IMR-90 (cell line): ENCODE measurements at regions not wholly inside any gene's neighbourhood (a gene's known extent, or its start where the extent isn't known, plus 50 kb on each side); places are given as distances from the start of the nearest gene placed in this dataset.

ENCODE experiments used
- ATAC-seq: fragments of 200-7000 bp; cut with Tn5 transposase; 2 replicates; pipeline ENCODE4 v1.9.1; 2020; ENCODE audit warnings: low read depth, mild to moderate bottlenecking, moderate library complexity
- BruUV-seq: library from RNA; stranded (reverse); fragments of 400-500 nt; replicated peaks from 2 replicates; lab custom pipeline; 2021; lab: Mats Ljungman, UMichigan
- CTCF ChIA-PET: fragments of 300-600 bp; formaldehyde crosslinking; extraction: SDS; loops from one replicate; lab custom pipeline; 2021; ENCODE audit warnings: antibody characterized with exemption; lab: Yijun Ruan, JAX
- POLR2A ChIA-PET: fragments of 300-600 bp; sonication (Branson Sonifier 250); formaldehyde crosslinking; loops from one replicate; lab custom pipeline; 2022; ENCODE audit warnings: antibody characterized with exemption; ENCODE audit not compliant: unreplicated experiment; lab: Charles Lee
- DNase-seq: peaks from one replicate; pipeline ENCODE4 v3.0.0; 2013
- H2AFZ ChIP-seq: replicated peaks from 2 replicates; pipeline ENCODE3; 2013; ENCODE audit warnings: low read length, mild to moderate bottlenecking; ENCODE audit not compliant: poor library complexity
- H2AK5ac ChIP-seq: 2 replicates; pipeline ENCODE4 v1.6.1; 2013; ENCODE audit warnings: low read depth, low read length, inconsistent platforms
- H2AK9ac ChIP-seq: replicated peaks from 2 replicates; pipeline ENCODE3; 2013; ENCODE audit warnings: mild to moderate bottlenecking, low read depth, low read length, moderate library complexity; ENCODE audit not compliant: poor library complexity
- H2BK120ac ChIP-seq: 2 replicates; pipeline ENCODE4 v1.6.1; 2013; ENCODE audit warnings: low read depth, low read length, inconsistent platforms
- H2BK15ac ChIP-seq: 3 replicates; pipeline ENCODE4 v1.6.1; 2013; ENCODE audit warnings: low read depth, low read length, inconsistent platforms
- H2BK20ac ChIP-seq: 2 replicates; pipeline ENCODE4 v1.6.1; 2013; ENCODE audit warnings: low read depth, mild to moderate bottlenecking, inconsistent platforms, low read length, moderate library complexity
- H2BK5ac ChIP-seq: 2 replicates; pipeline ENCODE4 v1.6.1; 2013; ENCODE audit warnings: mild to moderate bottlenecking, low read depth, low read length, inconsistent platforms; ENCODE audit not compliant: poor library complexity, severe bottlenecking
- H3K14ac ChIP-seq: replicated peaks from 2 replicates; pipeline ENCODE4 v1.6.1; 2013; ENCODE audit warnings: low read depth, low read length, inconsistent platforms
- H3K18ac ChIP-seq: 2 replicates; pipeline ENCODE4 v1.6.1; 2013; ENCODE audit warnings: low read depth, low read length, control low read depth
- H3K23ac ChIP-seq: 2 replicates; pipeline ENCODE4 v1.6.1; 2013; ENCODE audit warnings: low read depth, low read length, inconsistent platforms
- H3K27ac ChIP-seq: 2 replicates; pipeline ENCODE4 v1.5.1; 2013; ENCODE audit warnings: mild to moderate bottlenecking, control low read depth, low read length; ENCODE audit not compliant: insufficient read depth
- H3K27me3 ChIP-seq: 2 replicates; pipeline ENCODE4 v1.6.1; 2013; ENCODE audit warnings: low read length; ENCODE audit not compliant: control insufficient read depth, insufficient read depth
- H3K36me3 ChIP-seq: 2 replicates; pipeline ENCODE4 v1.6.1; 2013; ENCODE audit warnings: low read length, mixed read lengths; ENCODE audit not compliant: control insufficient read depth, insufficient read depth
- H3K4ac ChIP-seq: 2 replicates; pipeline ENCODE4 v1.6.1; 2013; ENCODE audit warnings: low read depth, low read length, inconsistent platforms
- H3K4me1 ChIP-seq: 2 replicates; pipeline ENCODE4 v1.6.1; 2013; ENCODE audit warnings: low read length, mixed read lengths; ENCODE audit not compliant: control insufficient read depth, insufficient read depth
- H3K4me2 ChIP-seq: 2 replicates; pipeline ENCODE4 v1.6.1; 2013; ENCODE audit warnings: low read depth, mild to moderate bottlenecking, control low read depth, low read length, moderate library complexity
- H3K4me3 ChIP-seq: 2 replicates; pipeline ENCODE4 v1.5.1; 2013; ENCODE audit warnings: low read depth, mild to moderate bottlenecking, control low read depth, low read length, moderate library complexity; ENCODE audit not compliant: insufficient read depth
- H3K56ac ChIP-seq: 2 replicates; pipeline ENCODE4 v1.6.1; 2013; ENCODE audit warnings: low read length, inconsistent platforms; ENCODE audit not compliant: insufficient read depth; ENCODE audit errors: extremely low read depth
- H3K79me1 ChIP-seq, 2 experiments: 2 replicates each; pipeline ENCODE4 v1.6.1; 2013; ENCODE audit warnings: low read length in 2 of 2, inconsistent platforms in 1 of 2, low read depth in 1 of 2
- H3K9ac ChIP-seq: 2 replicates; pipeline ENCODE4 v1.6.1; 2013; ENCODE audit warnings: low read depth, low read length, control low read depth
- H3K9me1 ChIP-seq: 2 replicates; pipeline ENCODE4 v1.6.1; 2013; ENCODE audit warnings: low read length, inconsistent platforms; ENCODE audit not compliant: insufficient read depth
- H3K9me3 ChIP-seq: 2 replicates; pipeline ENCODE4 v1.6.1; 2013; ENCODE audit warnings: low read length; ENCODE audit not compliant: control insufficient read depth, insufficient read depth
- H4K20me1 ChIP-seq: 2 replicates; pipeline ENCODE4 v1.6.1; 2013; ENCODE audit warnings: low read length, inconsistent platforms; ENCODE audit not compliant: insufficient read depth
- H4K5ac ChIP-seq: 2 replicates; pipeline ENCODE4 v1.6.1; 2013; ENCODE audit warnings: mild to moderate bottlenecking, low read depth, low read length, control low read depth
- H4K8ac ChIP-seq, 2 experiments: 2 replicates each; pipeline ENCODE4 v1.6.1; 2013; ENCODE audit warnings: low read depth in 2 of 2, low read length in 2 of 2, control low read depth in 1 of 2, inconsistent platforms in 1 of 2
- H4K91ac ChIP-seq: 2 replicates; pipeline ENCODE4 v1.6.1; 2013; ENCODE audit warnings: low read depth, low read length, inconsistent platforms; ENCODE audit not compliant: insufficient read depth
- MAFK ChIP-seq: IDR thresholded peaks from 2 replicates; pipeline ENCODE4 v1.6.1; 2012; ENCODE audit warnings: low read depth, low read length, improper control_type of control experiment
- USF2 ChIP-seq: fragments of 150-350 bp; IDR thresholded peaks from 2 replicates; pipeline ENCODE4 v1.6.1; 2017; ENCODE audit warnings: mild to moderate bottlenecking, antibody characterized with exemption, low read length, low read depth
- WGBS, 2 experiments: methylation state at CpG; one replicate each; pipeline versions ENCODE4 v1.1.5 to v1.1.7; 2013; ENCODE audit warnings: missing lambda C conversion rate in 2 of 2; ENCODE audit not compliant: insufficient read length in 1 of 2; ENCODE audit errors: extremely low coverage in 2 of 2; 5-methylcytosine and 5-hydroxymethylcytosine counted together
- dilution Hi-C: fragments of 300-500 bp; cut with HindIII; formaldehyde crosslinking; loops from one replicate; pipeline ENCODE4 v1.14.3; 2018; ENCODE audit warnings: low sequenced_read_pairs; ENCODE audit not compliant: unreplicated experiment
- in situ Hi-C: fragments of 300-500 bp; cut with MboI; formaldehyde crosslinking; loops from 3 replicates; pipeline ENCODE4 v1.14.3; 2019; ENCODE audit warnings: low sequenced_read_pairs, inconsistent platforms, mixed read lengths
- intact Hi-C: fragments of 100-400 bp; cut with micrococcal nuclease; formaldehyde crosslinking; loops from 2 replicates; pipeline ENCODE4 v1.10.0; 2022

GRCh38 chr18:51801514-51801913 lies 538.5 kb upstream of the DCC start:
- no peak overlapping the region for H3K14ac ChIP-seq
- no peaks in the 10 kb centered on the region for H3K9me3 ChIP-seq
- H4K5ac ChIP-seq = no peak overlapping the region
- H3K4me2 ChIP-seq = no peak overlapping the region
- TF ChIP-seq USF2 (no peak), MAFK (peak; percentile 96)
- intact Hi-C loops (no loop called here), in situ Hi-C loops (no loop called here), dilution Hi-C loops (no loop called here)
- H4K8ac ChIP-seq = no peak overlapping the region
- H2BK120ac ChIP-seq = no peak overlapping the region
- no peaks in the 10 kb centered on the region for H3K4me1 ChIP-seq
- POLR2A ChIA-PET = no interaction called here
- H2BK15ac ChIP-seq = no peak overlapping the region
- no peak overlapping the region for H3K27ac ChIP-seq
- H3K36me3 ChIP-seq = no peaks in the 10 kb centered on the region
- no peaks in the 10 kb centered on the region for H3K9me1 ChIP-seq
- BruUV-seq = no TSS peak
- H3K18ac ChIP-seq = no peak overlapping the region
- H3K4me3 ChIP-seq = no peak overlapping the region
- H3K23ac ChIP-seq = no peak overlapping the region
- no peaks in the 10 kb centered on the region for H4K20me1 ChIP-seq
- no peak overlapping the region for H2AFZ ChIP-seq
- no peak overlapping the region for H2BK5ac ChIP-seq
- no peak overlapping the region for H2AK5ac ChIP-seq
- no peak overlapping the region for H3K4ac ChIP-seq
- H3K9ac ChIP-seq = no peak overlapping the region
- no peak overlapping the region for H2AK9ac ChIP-seq
- WGBS, 2 experiments = no CpG with 5 or more reads among the region's 1 CpG
- no peaks in the 10 kb centered on the region for H3K79me1 ChIP-seq
- no peak overlapping the region for H4K91ac ChIP-seq
- ATAC-seq (no peak), DNase-seq (no peak)
- no peak overlapping the region for H2BK20ac ChIP-seq
- no peaks in the 10 kb centered on the region for H3K27me3 ChIP-seq
- H3K56ac ChIP-seq = no peak overlapping the region
- CTCF ChIA-PET = interaction anchor here (0.6 kb wide), 1 partner anchor 190 kb away, joined by 4 read pairs; no protein-coding TSS in a partner anchor
